ENCODE measurements at regions not wholly inside any gene's neighbourhood (a gene's known extent, or its start where the extent isn't known, plus 50 kb on each side); places are given as distances from the start of the nearest gene placed in this dataset.
A peak's percentile ranks its signal among the peaks of the same experiment; 100 is the strongest.

DNA sequence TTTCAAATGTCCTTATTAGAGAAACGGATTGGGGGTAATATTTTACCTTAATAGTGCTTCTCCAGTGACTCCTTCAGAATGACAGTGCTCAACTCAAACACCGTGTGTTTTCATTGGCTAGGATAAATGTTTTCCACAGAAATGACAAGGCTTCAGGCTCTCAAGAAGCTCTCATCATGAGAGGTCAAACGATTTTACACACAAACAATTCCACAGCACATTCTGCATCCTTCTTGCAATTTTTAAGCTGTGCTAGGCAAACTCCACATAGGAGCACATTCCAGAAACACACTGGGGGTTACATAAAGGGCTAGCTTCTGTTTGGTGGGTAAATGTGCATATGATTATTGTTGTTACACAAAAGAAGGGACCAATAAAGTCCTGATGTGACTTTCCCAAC lies 75.5 kb upstream of the IPO9 start:
- no peaks in the 10 kb centered on the region for H3K27me3 ChIP-seq (ENCODE audit: insufficient read depth, low read depth)
- H3K36me3 ChIP-seq (ENCODE audit: insufficient read depth), result no peaks in the 10 kb centered on the region
- H3K27ac ChIP-seq, result no peak overlapping the region
- H3K4me3 ChIP-seq (IDR thresholded peaks at IDR 0.05; ENCODE audit: insufficient read depth, low read depth, low read length), result no peak overlapping the region
- H4K20me1 ChIP-seq (ENCODE audit: insufficient read depth), result no peaks in the 10 kb centered on the region
- H3K79me2 ChIP-seq (ENCODE audit: insufficient read depth, low read depth), result no peaks in the 10 kb centered on the region
- H3K4me2 ChIP-seq, result no peak overlapping the region
- TF ChIP-seq, protein P1, sequence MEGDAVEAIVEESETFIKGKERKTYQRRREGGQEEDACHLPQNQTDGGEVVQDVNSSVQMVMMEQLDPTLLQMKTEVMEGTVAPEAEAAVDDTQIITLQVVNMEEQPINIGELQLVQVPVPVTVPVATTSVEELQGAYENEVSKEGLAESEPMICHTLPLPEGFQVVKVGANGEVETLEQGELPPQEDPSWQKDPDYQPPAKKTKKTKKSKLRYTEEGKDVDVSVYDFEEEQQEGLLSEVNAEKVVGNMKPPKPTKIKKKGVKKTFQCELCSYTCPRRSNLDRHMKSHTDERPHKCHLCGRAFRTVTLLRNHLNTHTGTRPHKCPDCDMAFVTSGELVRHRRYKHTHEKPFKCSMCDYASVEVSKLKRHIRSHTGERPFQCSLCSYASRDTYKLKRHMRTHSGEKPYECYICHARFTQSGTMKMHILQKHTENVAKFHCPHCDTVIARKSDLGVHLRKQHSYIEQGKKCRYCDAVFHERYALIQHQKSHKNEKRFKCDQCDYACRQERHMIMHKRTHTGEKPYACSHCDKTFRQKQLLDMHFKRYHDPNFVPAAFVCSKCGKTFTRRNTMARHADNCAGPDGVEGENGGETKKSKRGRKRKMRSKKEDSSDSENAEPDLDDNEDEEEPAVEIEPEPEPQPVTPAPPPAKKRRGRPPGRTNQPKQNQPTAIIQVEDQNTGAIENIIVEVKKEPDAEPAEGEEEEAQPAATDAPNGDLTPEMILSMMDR (conservative IDR thresholded peaks at IDR 0.05; ENCODE audit: low read depth, low read length), result no peak
- peaks cover 85% of the 10 kb centered on the region for H3K4me1 ChIP-seq (ENCODE audit: low read depth, poor library complexity, severe bottlenecking)
- no peak overlapping the region for H3K9ac ChIP-seq
- H2AFZ ChIP-seq (ENCODE audit: low read depth), result no peak overlapping the region

DNA sequence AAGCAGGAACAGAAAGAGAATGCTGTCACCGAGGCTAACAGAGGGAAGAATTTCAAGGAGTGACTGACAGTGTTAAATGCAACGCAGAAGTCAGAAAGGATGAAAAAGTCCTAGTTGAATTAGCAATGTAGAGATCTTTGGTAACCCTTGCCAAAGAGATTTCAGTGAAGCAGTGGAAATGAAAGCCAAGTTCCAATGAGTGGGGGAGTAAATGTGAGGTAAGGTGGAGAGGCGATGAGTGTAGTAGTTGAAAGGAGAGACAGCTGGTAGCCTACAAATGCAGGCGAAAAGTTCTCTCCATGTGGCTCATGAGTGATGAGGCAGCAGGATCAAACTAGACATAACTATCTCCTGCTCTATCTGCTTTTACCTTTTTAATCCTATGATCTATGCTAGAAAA lies 74.6 kb upstream of the IPO9 start:
- TF ChIP-seq, protein P1 (conservative IDR thresholded peaks at IDR 0.05; ENCODE audit: low read depth, low read length), result no peak
- Histone ChIP-seq H4K20me1 (ENCODE audit: insufficient read depth) (no peaks in the 10 kb centered on the region), H3K4me1 (ENCODE audit: low read depth, poor library complexity, severe bottlenecking) (peaks cover 93% of the 10 kb centered on the region), H3K4me2 (peak overlapping the region; percentile 79), H3K27ac (no peak overlapping the region), H3K4me3 (IDR thresholded peaks at IDR 0.05; ENCODE audit: insufficient read depth, low read depth, low read length) (no peak overlapping the region), H3K27me3 (ENCODE audit: insufficient read depth, low read depth) (no peaks in the 10 kb centered on the region), H3K79me2 (ENCODE audit: insufficient read depth, low read depth) (no peaks in the 10 kb centered on the region), H2AFZ (ENCODE audit: low read depth) (no peak overlapping the region), H3K9ac (no peak overlapping the region), H3K36me3 (ENCODE audit: insufficient read depth) (no peaks in the 10 kb centered on the region)

DNA sequence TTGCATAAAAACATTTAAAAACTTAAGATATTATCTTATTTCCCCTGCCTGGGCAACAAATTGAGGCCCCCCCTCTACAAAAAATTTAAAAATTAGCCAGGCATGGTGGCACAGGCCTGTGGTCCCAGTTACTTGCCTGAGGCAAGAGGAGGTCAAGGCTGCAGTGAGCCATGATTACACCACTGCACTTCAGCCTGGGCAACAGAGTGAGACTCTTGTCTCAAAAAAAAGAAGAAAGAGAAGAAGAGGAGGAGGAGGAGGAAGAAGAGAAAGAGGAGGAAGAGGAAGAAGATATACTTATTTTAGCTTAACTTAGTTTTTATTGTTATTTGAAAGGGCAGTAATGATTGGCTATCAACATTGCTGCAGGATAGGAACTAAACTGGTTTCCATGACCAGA lies 73.8 kb upstream of the IPO9 start:
- Histone ChIP-seq H3K4me3 (IDR thresholded peaks at IDR 0.05; ENCODE audit: insufficient read depth, low read depth, low read length) (no peak overlapping the region), H4K20me1 (ENCODE audit: insufficient read depth) (no peaks in the 10 kb centered on the region), H3K27ac (peak overlapping the region; percentile 4), H3K9ac (no peak overlapping the region), H3K79me2 (ENCODE audit: insufficient read depth, low read depth) (no peaks in the 10 kb centered on the region), H3K36me3 (ENCODE audit: insufficient read depth) (no peaks in the 10 kb centered on the region), H3K4me1 (ENCODE audit: low read depth, poor library complexity, severe bottlenecking) (peaks cover 94% of the 10 kb centered on the region), H3K27me3 (ENCODE audit: insufficient read depth, low read depth) (no peaks in the 10 kb centered on the region), H2AFZ (ENCODE audit: low read depth) (no peak overlapping the region), H3K4me2 (peak overlapping the region; percentile 79)
- TF ChIP-seq, protein P1 (conservative IDR thresholded peaks at IDR 0.05; ENCODE audit: low read depth, low read length), result no peak

DNA sequence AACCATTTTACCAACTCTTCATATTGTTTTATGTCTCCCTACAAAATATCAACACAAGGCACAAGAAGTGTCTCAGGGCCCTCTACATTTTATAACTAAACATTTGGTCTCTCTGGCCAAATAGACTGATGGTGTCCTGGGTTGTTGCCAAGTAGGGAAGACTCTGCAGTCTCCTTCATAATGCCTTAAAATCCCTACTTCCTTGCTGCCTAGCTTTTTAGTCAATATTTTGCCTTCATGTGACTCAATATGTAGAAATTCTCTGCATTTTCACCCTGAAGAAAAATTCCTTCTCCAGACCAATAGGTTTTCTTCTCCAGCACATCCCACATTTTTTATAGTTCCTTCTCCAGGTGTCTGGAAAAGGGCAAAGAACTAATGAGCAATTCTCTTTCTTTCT lies 72.6 kb upstream of the IPO9 start:
- Histone ChIP-seq H3K4me3 (IDR thresholded peaks at IDR 0.05; ENCODE audit: insufficient read depth, low read depth, low read length) (no peak overlapping the region), H4K20me1 (ENCODE audit: insufficient read depth) (no peaks in the 10 kb centered on the region), H3K36me3 (ENCODE audit: insufficient read depth) (no peaks in the 10 kb centered on the region), H3K79me2 (ENCODE audit: insufficient read depth, low read depth) (no peaks in the 10 kb centered on the region), H2AFZ (ENCODE audit: low read depth) (no peak overlapping the region), H3K9ac (peak overlapping the region; percentile 31; the same call in 1 of the 2 replicates), H3K4me2 (peak overlapping the region; percentile 79), H3K27me3 (ENCODE audit: insufficient read depth, low read depth) (no peaks in the 10 kb centered on the region), H3K4me1 (ENCODE audit: low read depth, poor library complexity, severe bottlenecking) (peaks cover 94% of the 10 kb centered on the region), H3K27ac (peak overlapping the region; percentile 71)
- TF ChIP-seq, protein P1 (conservative IDR thresholded peaks at IDR 0.05; ENCODE audit: low read depth, low read length), result no peak
